ENCODE measurements at regions not wholly inside any gene's neighbourhood (a gene's known extent, or its start where the extent isn't known, plus 50 kb on each side); places are given as distances from the start of the nearest gene placed in this dataset.

GRCh38 chr5:117759849-117760499, 1185.4 kb upstream of the SEMA6A start:
- TF ChIP-seq POLR2AphosphoS5 (IDR thresholded peaks at IDR 0.05; ENCODE audit: low read depth, low read length) (no peak), TAF1 (IDR thresholded peaks at IDR 0.05; ENCODE audit: low read depth, low read length) (no peak), SPI1 (IDR thresholded peaks at IDR 0.05; ENCODE audit: low read depth, low read length) (no peak), POLR2A (IDR thresholded peaks at IDR 0.05; ENCODE audit: low read depth, low read length) (no peak), POU2F2 (IDR thresholded peaks at IDR 0.05; ENCODE audit: low read depth, low read length) (no peak), PAX5 (IDR thresholded peaks at IDR 0.05; ENCODE audit: insufficient read depth, low read length, severe bottlenecking) (no peak)
- FAIRE-seq (no peak), DNase-seq (ENCODE audit: insufficient read length, low spot score) (no peak)

- FAIRE-seq (no peak), DNase-seq (ENCODE audit: insufficient read length, low spot score) (no peak)
- TF ChIP-seq POLR2AphosphoS5 (IDR thresholded peaks at IDR 0.05; ENCODE audit: low read depth, low read length): no peak
- no peak for TF ChIP-seq POU2F2 (IDR thresholded peaks at IDR 0.05; ENCODE audit: low read depth, low read length)
- TF ChIP-seq PAX5 (IDR thresholded peaks at IDR 0.05; ENCODE audit: insufficient read depth, low read length, severe bottlenecking): no peak
- no peak for TF ChIP-seq SPI1 (IDR thresholded peaks at IDR 0.05; ENCODE audit: low read depth, low read length)
- TF ChIP-seq POLR2A (IDR thresholded peaks at IDR 0.05; ENCODE audit: low read depth, low read length): no peak
- no peak for TF ChIP-seq TAF1 (IDR thresholded peaks at IDR 0.05; ENCODE audit: low read depth, low read length)
Measured at GRCh38 chr5:117752403-117752802, 1177.8 kb upstream of the SEMA6A start.

GRCh38 chr5:117748336-117748735, 1173.7 kb upstream of the SEMA6A start:
- FAIRE-seq: no peak
- no peak for TF ChIP-seq POLR2AphosphoS5 (IDR thresholded peaks at IDR 0.05; ENCODE audit: low read depth, low read length)
- TF ChIP-seq TAF1 (IDR thresholded peaks at IDR 0.05; ENCODE audit: low read depth, low read length): no peak
- TF ChIP-seq PAX5 (IDR thresholded peaks at IDR 0.05; ENCODE audit: insufficient read depth, low read length, severe bottlenecking): no peak
- TF ChIP-seq POU2F2 (IDR thresholded peaks at IDR 0.05; ENCODE audit: low read depth, low read length): no peak
- no peak for DNase-seq (ENCODE audit: insufficient read length, low spot score)

- DNase-seq (ENCODE audit: insufficient read length, low spot score) (no peak), FAIRE-seq (no peak)
- TF ChIP-seq POLR2AphosphoS5 (IDR thresholded peaks at IDR 0.05; ENCODE audit: low read depth, low read length) (no peak), POLR2A (IDR thresholded peaks at IDR 0.05; ENCODE audit: low read depth, low read length) (no peak), SPI1 (IDR thresholded peaks at IDR 0.05; ENCODE audit: low read depth, low read length) (no peak), TAF1 (IDR thresholded peaks at IDR 0.05; ENCODE audit: low read depth, low read length) (no peak), POU2F2 (IDR thresholded peaks at IDR 0.05; ENCODE audit: low read depth, low read length) (no peak), PAX5 (IDR thresholded peaks at IDR 0.05; ENCODE audit: insufficient read depth, low read length, severe bottlenecking) (no peak)
Measured at GRCh38 chr5:117743337-117743736, 1168.7 kb upstream of the SEMA6A start.

GRCh38 chr5:117741655-117742206, 1167.1 kb upstream of the SEMA6A start:
- no peak for TF ChIP-seq TAF1 (IDR thresholded peaks at IDR 0.05; ENCODE audit: low read depth, low read length)
- no peak for TF ChIP-seq PAX5 (IDR thresholded peaks at IDR 0.05; ENCODE audit: insufficient read depth, low read length, severe bottlenecking)
- TF ChIP-seq SPI1 (IDR thresholded peaks at IDR 0.05; ENCODE audit: low read depth, low read length): no peak
- TF ChIP-seq POLR2A (IDR thresholded peaks at IDR 0.05; ENCODE audit: low read depth, low read length): no peak
- no peak for TF ChIP-seq POLR2AphosphoS5 (IDR thresholded peaks at IDR 0.05; ENCODE audit: low read depth, low read length)
- TF ChIP-seq POU2F2 (IDR thresholded peaks at IDR 0.05; ENCODE audit: low read depth, low read length): no peak
- FAIRE-seq: no peak
- DNase-seq (ENCODE audit: insufficient read length, low spot score): no peak

GRCh38 chr5:117740268-117740667, 1165.6 kb upstream of the SEMA6A start:
- no peak for FAIRE-seq

GRCh38 chr5:117738571-117738970, 1163.9 kb upstream of the SEMA6A start:
- TF ChIP-seq POU2F2 (IDR thresholded peaks at IDR 0.05; ENCODE audit: low read depth, low read length) (no peak), PAX5 (IDR thresholded peaks at IDR 0.05; ENCODE audit: insufficient read depth, low read length, severe bottlenecking) (no peak), POLR2A (IDR thresholded peaks at IDR 0.05; ENCODE audit: low read depth, low read length) (no peak), SPI1 (IDR thresholded peaks at IDR 0.05; ENCODE audit: low read depth, low read length) (no peak), POLR2AphosphoS5 (IDR thresholded peaks at IDR 0.05; ENCODE audit: low read depth, low read length) (no peak), TAF1 (IDR thresholded peaks at IDR 0.05; ENCODE audit: low read depth, low read length) (no peak)
- DNase-seq (ENCODE audit: insufficient read length, low spot score): no peak
- no peak for FAIRE-seq

More at GRCh38 chr5:117740268-117740667, 1165.6 kb upstream of the SEMA6A start:
- DNase-seq (ENCODE audit: insufficient read length, low spot score): no peak
- TF ChIP-seq POU2F2 (IDR thresholded peaks at IDR 0.05; ENCODE audit: low read depth, low read length) (no peak), PAX5 (IDR thresholded peaks at IDR 0.05; ENCODE audit: insufficient read depth, low read length, severe bottlenecking) (no peak), POLR2A (IDR thresholded peaks at IDR 0.05; ENCODE audit: low read depth, low read length) (no peak), SPI1 (IDR thresholded peaks at IDR 0.05; ENCODE audit: low read depth, low read length) (no peak), POLR2AphosphoS5 (IDR thresholded peaks at IDR 0.05; ENCODE audit: low read depth, low read length) (no peak), TAF1 (IDR thresholded peaks at IDR 0.05; ENCODE audit: low read depth, low read length) (no peak)

GRCh38 chr5:117736698-117737097, 1162.1 kb upstream of the SEMA6A start:
- DNase-seq (ENCODE audit: insufficient read length, low spot score) (no peak), FAIRE-seq (no peak)
- TF ChIP-seq POU2F2 (IDR thresholded peaks at IDR 0.05; ENCODE audit: low read depth, low read length) (no peak), SPI1 (IDR thresholded peaks at IDR 0.05; ENCODE audit: low read depth, low read length) (no peak), PAX5 (IDR thresholded peaks at IDR 0.05; ENCODE audit: insufficient read depth, low read length, severe bottlenecking) (no peak), TAF1 (IDR thresholded peaks at IDR 0.05; ENCODE audit: low read depth, low read length) (no peak), POLR2AphosphoS5 (IDR thresholded peaks at IDR 0.05; ENCODE audit: low read depth, low read length) (no peak), POLR2A (IDR thresholded peaks at IDR 0.05; ENCODE audit: low read depth, low read length) (no peak)

- FAIRE-seq (no peak), DNase-seq (ENCODE audit: insufficient read length, low spot score) (no peak)
- no peak for TF ChIP-seq TAF1 (IDR thresholded peaks at IDR 0.05; ENCODE audit: low read depth, low read length)
- no peak for TF ChIP-seq POU2F2 (IDR thresholded peaks at IDR 0.05; ENCODE audit: low read depth, low read length)
- no peak for TF ChIP-seq POLR2A (IDR thresholded peaks at IDR 0.05; ENCODE audit: low read depth, low read length)
- TF ChIP-seq SPI1 (IDR thresholded peaks at IDR 0.05; ENCODE audit: low read depth, low read length): no peak
- TF ChIP-seq POLR2AphosphoS5 (IDR thresholded peaks at IDR 0.05; ENCODE audit: low read depth, low read length): no peak
- no peak for TF ChIP-seq PAX5 (IDR thresholded peaks at IDR 0.05; ENCODE audit: insufficient read depth, low read length, severe bottlenecking)
Measured at GRCh38 chr5:117734056-117734455, 1159.4 kb upstream of the SEMA6A start.
